GM12874 (cell line): ENCODE measurements at regions not wholly inside any gene's neighbourhood (a gene's known extent, or its start where the extent isn't known, plus 50 kb on each side); places are given as distances from the start of the nearest gene placed in this dataset.

Experiments
- CTCF ChIP-seq: IDR thresholded peaks from 2 replicates; pipeline ENCODE4 v1.5.1; 2011; ENCODE audit warnings: low read depth, mild to moderate bottlenecking, control low read depth, low read length, moderate library complexity; ENCODE audit not compliant: insufficient read depth

GRCh38 chr5:144971108-144971850 is 800.6 kb downstream of the KCTD16 start:
- TF ChIP-seq CTCF, result no peak

- TF ChIP-seq CTCF, result no peak
Observed at GRCh38 chr5:144960296-144960695, 789.6 kb downstream of the KCTD16 start.

GRCh38 chr5:144958002-144958401 is 787.3 kb downstream of the KCTD16 start:
- no peak for TF ChIP-seq CTCF

GRCh38 chr5:144950996-144951395 is 780.3 kb downstream of the KCTD16 start:
- TF ChIP-seq CTCF, result no peak

GRCh38 chr5:144947023-144947422 is 776.4 kb downstream of the KCTD16 start:
- TF ChIP-seq CTCF, result no peak

GRCh38 chr5:144945503-144945902 is 774.8 kb downstream of the KCTD16 start:
- TF ChIP-seq CTCF, result no peak

GRCh38 chr5:144944936-144945335 is 774.3 kb downstream of the KCTD16 start:
- no peak for TF ChIP-seq CTCF
